Neural progenitor cell (in vitro differentiated cells): ENCODE measurements at regions not wholly inside any gene's neighbourhood (a gene's known extent, or its start where the extent isn't known, plus 50 kb on each side); places are given as distances from the start of the nearest gene placed in this dataset.

ENCODE experiments used
- EZH2 ChIP-seq: fragments of 200-600 bp; sonication (generic); IDR thresholded peaks from 2 replicates; pipeline ENCODE4 v1.6.1; 2017; ENCODE audit warnings: antibody characterized with exemption, mild to moderate bottlenecking, moderate library complexity
- EZH2phosphoT487 ChIP-seq: fragments of 200-600 bp; sonication (generic); IDR thresholded peaks from 2 replicates; pipeline ENCODE4 v1.6.1; 2017; ENCODE audit warnings: antibody characterized with exemption
- TF ChIP-seq, protein P1 (sequence below): fragments of 200-600 bp; sonication (generic); IDR thresholded peaks from 2 replicates; pipeline ENCODE4 v1.5.1; 2017; ENCODE audit warnings: antibody characterized with exemption, mild to moderate bottlenecking

DNA sequence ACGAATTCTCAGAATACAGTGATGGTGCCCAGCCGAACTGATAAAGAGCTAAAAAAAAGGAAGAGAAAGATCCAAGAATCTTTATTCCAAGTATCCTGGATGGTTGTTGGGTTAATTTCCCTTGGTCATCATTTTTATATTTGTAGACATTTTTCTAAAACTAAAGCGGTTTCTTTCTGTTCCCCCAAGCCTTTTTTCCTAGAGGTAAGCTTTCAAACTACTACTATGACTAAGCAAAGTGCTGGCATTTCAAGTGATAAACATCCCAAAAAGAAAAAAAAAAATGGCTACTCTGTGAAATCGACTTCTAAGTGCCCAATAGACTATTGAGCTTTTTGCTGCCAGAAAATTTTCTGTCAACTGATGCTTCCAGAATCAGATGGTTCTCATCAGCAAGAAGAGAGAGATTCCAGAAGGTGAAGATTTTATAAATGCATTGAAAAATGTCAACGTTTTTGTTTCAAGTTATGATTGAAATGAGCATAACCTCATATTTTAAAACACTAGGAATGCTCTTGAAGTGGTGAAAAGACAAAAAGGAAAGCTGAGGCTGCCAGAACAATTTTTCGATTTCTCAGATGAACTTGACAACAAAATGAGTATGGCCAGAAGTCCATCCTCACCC is 96.1 kb upstream of the ZC3H11B start:
- TF ChIP-seq, protein P1, sequence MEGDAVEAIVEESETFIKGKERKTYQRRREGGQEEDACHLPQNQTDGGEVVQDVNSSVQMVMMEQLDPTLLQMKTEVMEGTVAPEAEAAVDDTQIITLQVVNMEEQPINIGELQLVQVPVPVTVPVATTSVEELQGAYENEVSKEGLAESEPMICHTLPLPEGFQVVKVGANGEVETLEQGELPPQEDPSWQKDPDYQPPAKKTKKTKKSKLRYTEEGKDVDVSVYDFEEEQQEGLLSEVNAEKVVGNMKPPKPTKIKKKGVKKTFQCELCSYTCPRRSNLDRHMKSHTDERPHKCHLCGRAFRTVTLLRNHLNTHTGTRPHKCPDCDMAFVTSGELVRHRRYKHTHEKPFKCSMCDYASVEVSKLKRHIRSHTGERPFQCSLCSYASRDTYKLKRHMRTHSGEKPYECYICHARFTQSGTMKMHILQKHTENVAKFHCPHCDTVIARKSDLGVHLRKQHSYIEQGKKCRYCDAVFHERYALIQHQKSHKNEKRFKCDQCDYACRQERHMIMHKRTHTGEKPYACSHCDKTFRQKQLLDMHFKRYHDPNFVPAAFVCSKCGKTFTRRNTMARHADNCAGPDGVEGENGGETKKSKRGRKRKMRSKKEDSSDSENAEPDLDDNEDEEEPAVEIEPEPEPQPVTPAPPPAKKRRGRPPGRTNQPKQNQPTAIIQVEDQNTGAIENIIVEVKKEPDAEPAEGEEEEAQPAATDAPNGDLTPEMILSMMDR = no peak
- TF ChIP-seq EZH2 (no peak), EZH2phosphoT487 (no peak)
